NCI-H146 treated with DMSO at 0.1 percent for 48 hours (cell line): ENCODE measurements at regions not wholly inside any gene's neighbourhood (a gene's known extent, or its start where the extent isn't known, plus 50 kb on each side); places are given as distances from the start of the nearest gene placed in this dataset.

ENCODE experiments used
- DNase-seq: peaks from one replicate; lab custom pipeline; 2025; ENCODE audit not compliant: unreplicated experiment; lab: John Stamatoyannopoulos, UW

GRCh38 chr6:9428421-9429172, 986.3 kb downstream of the TFAP2A start:
- no peak for DNase-seq

- DNase-seq: no peak
Observed at GRCh38 chr6:9422138-9422537, 986.8 kb upstream of the SLC35B3 start.

GRCh38 chr6:9420316-9421015, 985.1 kb upstream of the SLC35B3 start:
- no peak for DNase-seq

GRCh38 chr6:9417400-9417799, 982.1 kb upstream of the SLC35B3 start:
- no peak for DNase-seq

GRCh38 chr6:9412951-9413559, 977.7 kb upstream of the SLC35B3 start:
- no peak for DNase-seq

- no peak for DNase-seq
Observed at GRCh38 chr6:9409126-9409525, 973.8 kb upstream of the SLC35B3 start.

GRCh38 chr6:9408402-9409117, 973.2 kb upstream of the SLC35B3 start:
- DNase-seq: peak; percentile 23

GRCh38 chr6:9405825-9406224, 970.5 kb upstream of the SLC35B3 start:
- DNase-seq: peak; percentile 73

GRCh38 chr6:9405369-9405768, 970.0 kb upstream of the SLC35B3 start:
- peak; percentile 73 for DNase-seq

- DNase-seq: peak; percentile 32
Observed at GRCh38 chr6:9404351-9405146, 969.2 kb upstream of the SLC35B3 start.

GRCh38 chr6:9403736-9404135, 968.4 kb upstream of the SLC35B3 start:
- no peak for DNase-seq

GRCh38 chr6:9401960-9402359, 966.6 kb upstream of the SLC35B3 start:
- no peak for DNase-seq

- DNase-seq: no peak
Observed at GRCh38 chr6:9399916-9400315, 964.6 kb upstream of the SLC35B3 start.

- no peak for DNase-seq
Observed at GRCh38 chr6:9398767-9399373, 963.5 kb upstream of the SLC35B3 start.

- DNase-seq: peak; percentile 59
Observed at GRCh38 chr6:9398071-9398766, 962.9 kb upstream of the SLC35B3 start.

GRCh38 chr6:9388596-9388995, 953.3 kb upstream of the SLC35B3 start:
- DNase-seq: no peak

- no peak for DNase-seq
Observed at GRCh38 chr6:9380568-9380967, 945.2 kb upstream of the SLC35B3 start.

GRCh38 chr6:9373308-9373707, 938.0 kb upstream of the SLC35B3 start:
- no peak for DNase-seq

- no peak for DNase-seq
Observed at GRCh38 chr6:9370480-9370879, 935.1 kb upstream of the SLC35B3 start.

- no peak for DNase-seq
Observed at GRCh38 chr6:9365378-9365777, 930.0 kb upstream of the SLC35B3 start.
